Activated CD8-positive, alpha-beta memory T cell treated with anti-CD3 and anti-CD28 coated beads for 1 hour (primary cell): ENCODE measurements at regions not wholly inside any gene's neighbourhood (a gene's known extent, or its start where the extent isn't known, plus 50 kb on each side); places are given as distances from the start of the nearest gene placed in this dataset.
"Not testable (repeated sequence)": the region's sequence is repeated elsewhere in the genome, so short reads cannot be mapped to it uniquely, and the experiment has no call there.

Source experiments
- DNase-seq, 2 donors: peaks; one replicate each; pipeline ENCODE4 v3.0.0-alpha.2; 2020; ENCODE audit warnings: low read depth in 1 of 2; ENCODE audit errors: extremely low read depth in 1 of 2

GRCh38 chr7:106713452-106713851 lies 52.5 kb upstream of the CCDC71L start:
- DNase-seq, result not testable (repeated sequence)

GRCh38 chr7:106714590-106715442 lies 53.9 kb upstream of the CCDC71L start:
- not testable (repeated sequence) for DNase-seq

GRCh38 chr7:106715730-106716129 lies 54.8 kb upstream of the CCDC71L start:
- DNase-seq, result no peak

GRCh38 chr7:106717254-106717954 lies 56.4 kb upstream of the CCDC71L start:
- no peak for DNase-seq

- peak in 1 of 2 donors; percentile 32 for DNase-seq
Observed at GRCh38 chr7:106717955-106718871, 57.3 kb upstream of the CCDC71L start.

GRCh38 chr7:106720641-106721040 lies 59.7 kb upstream of the CCDC71L start:
- no peak for DNase-seq

- no peak for DNase-seq
Observed at GRCh38 chr7:106721816-106722785, 61.1 kb upstream of the CCDC71L start.

GRCh38 chr7:106723398-106723797 lies 62.4 kb upstream of the CCDC71L start:
- DNase-seq, result no peak

GRCh38 chr7:106729720-106730385 lies 68.9 kb upstream of the CCDC71L start:
- no peak for DNase-seq

- no peak for DNase-seq
Observed at GRCh38 chr7:106731187-106731586, 70.2 kb upstream of the CCDC71L start.

GRCh38 chr7:106731646-106732444 lies 70.9 kb upstream of the CCDC71L start:
- no peak for DNase-seq

GRCh38 chr7:106735637-106736036 lies 74.7 kb upstream of the CCDC71L start:
- no peak for DNase-seq

- DNase-seq, result no peak
Observed at GRCh38 chr7:106736123-106736507, 75.2 kb upstream of the CCDC71L start.

- no peak for DNase-seq
Observed at GRCh38 chr7:106736508-106737201, 75.7 kb upstream of the CCDC71L start.

GRCh38 chr7:106737202-106737562 lies 76.2 kb upstream of the CCDC71L start:
- DNase-seq, result no peak

GRCh38 chr7:106740806-106741205 lies 79.8 kb upstream of the CCDC71L start:
- DNase-seq, result no peak

- no peak for DNase-seq
Observed at GRCh38 chr7:106744563-106745091, 83.7 kb upstream of the CCDC71L start.

GRCh38 chr7:106747301-106747700 lies 86.3 kb upstream of the CCDC71L start:
- DNase-seq, result not testable (repeated sequence)
